GM18909 (cell line): ENCODE measurements at regions not wholly inside any gene's neighbourhood (a gene's known extent, or its start where the extent isn't known, plus 50 kb on each side); places are given as distances from the start of the nearest gene placed in this dataset.

Experiments
- ATAC-seq: cut with Tn5 transposase; IDR thresholded peaks from one replicate; pipeline ENCODE4 v1.9.1; 2021; ENCODE audit warnings: mild to moderate bottlenecking; ENCODE audit not compliant: unreplicated experiment, poor library complexity

DNA sequence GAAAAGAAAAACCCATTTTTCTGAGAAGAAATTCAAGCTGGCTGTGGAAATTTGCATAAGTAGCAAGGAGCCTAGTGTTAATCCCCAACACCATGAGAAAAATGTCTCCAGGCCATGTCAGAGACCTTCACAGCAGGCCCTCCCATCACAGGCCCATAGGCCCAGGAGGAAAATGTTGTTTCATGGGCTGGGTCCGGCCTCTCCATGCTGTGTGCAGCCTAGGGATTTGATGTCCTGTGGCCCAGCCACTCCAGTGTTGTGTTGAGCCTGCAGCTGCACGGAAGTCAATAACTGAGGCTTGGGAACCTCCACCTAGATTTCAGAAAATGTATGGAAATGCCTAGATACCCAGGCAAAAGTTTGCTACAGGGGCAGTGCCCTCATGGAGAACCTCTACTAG lies 432.2 kb downstream of the IPO8 start:
- ATAC-seq: no peak

DNA sequence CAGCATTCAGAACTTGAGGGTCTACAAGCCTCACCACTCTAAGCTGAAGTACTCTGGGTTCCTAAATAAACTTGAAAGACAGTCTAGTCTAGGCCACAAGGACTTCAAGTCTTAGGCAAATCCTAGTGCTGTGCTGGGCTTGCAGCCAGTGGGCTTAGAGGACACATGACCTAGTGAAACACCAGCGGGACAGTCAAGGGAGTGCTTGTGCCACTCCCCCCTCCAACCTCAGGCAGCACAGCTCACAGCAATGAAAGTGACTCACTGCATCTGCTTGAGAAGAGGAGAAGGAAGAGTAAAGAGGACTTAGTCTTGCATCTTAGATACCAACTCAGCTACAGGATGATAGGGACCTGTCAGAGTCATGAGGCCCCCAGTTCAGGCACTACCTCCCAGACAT lies 438.1 kb downstream of the IPO8 start:
- no peak for ATAC-seq

DNA sequence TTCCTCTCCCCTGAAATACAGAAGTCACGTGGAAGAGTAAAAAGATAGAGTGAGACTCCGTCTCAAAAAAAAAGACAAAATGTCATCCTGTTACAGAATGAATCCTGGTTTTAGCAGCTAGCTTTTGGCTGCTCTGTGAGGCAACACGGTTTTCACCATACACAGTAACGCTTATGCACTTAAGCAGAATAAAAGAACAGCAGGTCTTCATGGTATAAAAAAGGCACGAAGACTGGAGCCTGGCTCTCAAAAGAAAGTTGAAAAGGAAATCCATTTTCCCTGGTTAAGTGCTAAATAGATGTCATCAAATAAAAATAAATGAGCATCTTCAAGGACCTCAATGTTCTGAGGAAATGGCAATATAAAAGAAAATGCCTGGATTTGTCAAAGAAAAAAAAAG lies 444.1 kb downstream of the IPO8 start:
- ATAC-seq: no peak

DNA sequence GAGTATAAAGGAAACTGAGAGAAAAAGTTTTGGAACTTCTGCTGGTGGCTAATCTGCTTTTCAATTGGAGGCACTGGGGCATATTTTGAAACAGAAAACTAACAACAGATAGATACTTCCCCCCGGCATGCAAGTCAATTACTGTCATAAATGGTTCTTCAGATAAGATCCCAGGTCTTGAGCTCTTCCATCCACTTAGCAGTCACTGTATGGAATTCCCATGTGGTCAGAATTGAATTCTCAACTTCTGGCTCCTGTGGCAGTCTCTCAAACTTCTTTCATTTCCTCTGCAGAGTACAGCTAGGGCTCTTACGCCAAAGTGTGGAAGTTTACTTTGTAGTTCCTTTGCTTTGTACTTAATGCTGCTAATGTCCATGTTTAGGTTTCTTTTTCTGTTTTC lies 452.2 kb downstream of the IPO8 start:
- ATAC-seq: no peak

DNA sequence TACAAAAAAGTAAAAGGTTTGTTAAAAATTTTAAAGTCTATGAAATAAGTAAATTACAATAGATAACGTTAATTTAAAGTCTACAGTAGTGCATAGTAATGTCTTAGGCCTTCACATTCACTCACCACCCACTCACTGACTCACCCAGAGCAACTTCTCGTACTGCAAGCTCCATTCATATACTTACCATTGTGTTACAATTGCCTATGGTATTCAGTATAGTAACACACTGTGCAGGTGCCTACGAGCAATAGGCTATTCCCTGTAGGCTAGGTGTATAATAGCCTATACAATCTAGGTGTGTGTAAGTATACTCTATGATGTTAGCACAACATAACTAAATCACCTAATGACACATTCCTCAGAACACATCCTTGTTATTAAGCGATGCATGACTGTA lies 435.3 kb upstream of the TMTC1 start:
- ATAC-seq: no peak

DNA sequence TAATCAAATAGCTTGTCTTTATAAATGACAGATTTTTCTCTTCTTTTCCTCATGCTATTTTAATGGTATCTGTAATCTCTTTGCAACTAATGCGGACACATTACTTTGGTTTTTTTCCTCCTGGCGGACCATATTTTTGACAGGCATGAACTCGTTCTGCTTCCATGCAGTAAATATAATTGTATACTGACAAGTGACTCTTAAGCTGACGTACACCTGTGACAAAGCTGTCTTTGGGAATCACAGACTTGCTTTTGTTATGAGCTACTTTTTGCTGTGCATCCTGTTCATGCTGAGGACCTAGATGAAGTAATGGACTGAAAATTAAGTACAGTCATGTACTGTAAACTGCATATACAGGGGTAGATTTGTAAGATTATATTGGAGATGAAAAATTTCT lies 434.3 kb upstream of the TMTC1 start:
- no peak for ATAC-seq

DNA sequence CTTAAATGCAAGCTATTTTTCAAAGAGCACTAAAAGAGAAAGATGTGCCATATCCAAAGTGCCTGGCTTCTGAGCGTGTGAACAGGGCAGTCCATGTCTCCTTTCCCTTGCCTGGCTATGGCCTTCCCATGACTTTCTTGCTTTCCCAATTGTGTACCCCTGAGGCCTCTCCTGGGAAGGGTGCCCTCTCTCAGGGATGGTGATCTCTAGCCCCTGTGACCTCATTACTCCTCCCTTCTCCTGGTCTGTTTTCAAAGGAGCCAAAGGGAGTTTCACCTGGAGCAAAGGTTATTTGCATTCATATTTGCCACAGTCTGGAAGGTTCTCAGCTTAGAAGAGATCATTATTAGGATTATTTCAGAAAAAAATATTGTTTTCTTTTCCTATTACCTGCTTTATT lies 429.4 kb upstream of the TMTC1 start:
- ATAC-seq: no peak

DNA sequence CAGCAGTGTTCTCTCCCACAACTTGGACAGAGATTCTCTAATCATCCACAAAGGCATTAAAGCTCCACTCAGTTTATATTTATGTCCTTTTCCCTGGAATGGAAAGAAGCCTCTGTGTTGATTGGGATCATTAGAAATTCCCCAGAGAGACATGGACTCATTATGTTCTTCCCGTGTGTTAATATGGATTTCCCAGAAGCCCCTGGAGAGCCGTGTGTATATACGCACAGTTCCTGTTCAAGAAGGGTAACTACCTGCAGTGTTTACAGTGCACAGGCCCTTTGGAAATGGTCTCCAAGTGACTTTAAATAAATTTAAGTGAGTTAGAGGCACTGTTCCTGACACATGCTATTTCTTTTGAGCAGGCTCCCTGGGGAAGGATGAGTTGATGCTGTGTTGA lies 428.0 kb upstream of the TMTC1 start:
- no peak for ATAC-seq

DNA sequence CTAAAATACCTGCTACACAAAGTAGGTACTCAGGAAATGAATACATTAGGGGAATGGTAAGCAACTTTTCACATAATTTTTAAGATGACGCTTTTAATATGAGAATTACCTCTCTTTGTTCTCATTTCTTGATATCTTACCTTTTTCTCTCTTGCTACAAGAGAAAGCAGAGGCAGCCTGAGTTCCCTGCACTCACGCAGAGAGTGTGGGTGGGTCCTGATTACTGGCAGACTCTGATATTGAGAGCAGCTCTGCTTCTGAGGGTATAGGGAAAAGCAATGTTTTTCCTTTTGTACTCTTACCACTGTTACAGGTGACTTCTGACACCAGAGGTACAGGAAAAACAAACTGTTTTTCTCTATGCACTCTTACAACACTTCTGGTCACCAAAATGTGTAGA lies 420.2 kb upstream of the TMTC1 start:
- ATAC-seq: no peak

DNA sequence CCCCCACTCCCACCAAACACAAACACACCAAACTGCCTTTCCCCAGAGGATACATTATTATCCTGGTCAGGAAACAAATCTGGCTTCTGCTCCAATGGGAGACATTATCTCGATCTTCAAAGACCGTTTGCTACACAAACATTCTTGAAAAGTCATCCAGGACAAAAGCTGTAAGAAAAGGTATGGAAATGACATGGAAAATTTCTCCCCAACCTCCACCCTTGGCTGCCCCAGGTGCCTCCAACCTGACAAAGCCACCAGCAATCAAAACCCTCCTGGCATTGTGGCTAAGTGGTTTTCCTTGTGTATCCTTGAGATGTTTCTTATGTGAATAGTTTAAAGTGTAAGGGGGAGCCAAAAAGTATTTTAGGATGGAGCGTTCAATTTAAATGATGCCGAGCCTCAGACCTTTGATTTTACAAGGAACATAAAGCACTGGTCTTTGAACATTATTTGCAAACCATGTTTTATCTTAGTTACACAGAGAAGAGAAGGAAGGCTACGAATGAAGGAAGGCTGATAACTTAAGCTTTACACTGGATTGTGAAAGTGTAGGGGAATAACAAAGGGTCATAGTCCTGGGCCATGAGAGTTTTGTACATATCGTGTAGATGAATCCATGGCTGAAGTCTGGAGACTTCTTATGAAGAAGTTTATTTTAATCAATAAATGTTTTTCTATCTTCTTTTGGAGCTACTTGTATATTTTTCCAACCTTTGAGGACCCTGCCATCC lies 418.9 kb upstream of the TMTC1 start:
- ATAC-seq: no peak

DNA sequence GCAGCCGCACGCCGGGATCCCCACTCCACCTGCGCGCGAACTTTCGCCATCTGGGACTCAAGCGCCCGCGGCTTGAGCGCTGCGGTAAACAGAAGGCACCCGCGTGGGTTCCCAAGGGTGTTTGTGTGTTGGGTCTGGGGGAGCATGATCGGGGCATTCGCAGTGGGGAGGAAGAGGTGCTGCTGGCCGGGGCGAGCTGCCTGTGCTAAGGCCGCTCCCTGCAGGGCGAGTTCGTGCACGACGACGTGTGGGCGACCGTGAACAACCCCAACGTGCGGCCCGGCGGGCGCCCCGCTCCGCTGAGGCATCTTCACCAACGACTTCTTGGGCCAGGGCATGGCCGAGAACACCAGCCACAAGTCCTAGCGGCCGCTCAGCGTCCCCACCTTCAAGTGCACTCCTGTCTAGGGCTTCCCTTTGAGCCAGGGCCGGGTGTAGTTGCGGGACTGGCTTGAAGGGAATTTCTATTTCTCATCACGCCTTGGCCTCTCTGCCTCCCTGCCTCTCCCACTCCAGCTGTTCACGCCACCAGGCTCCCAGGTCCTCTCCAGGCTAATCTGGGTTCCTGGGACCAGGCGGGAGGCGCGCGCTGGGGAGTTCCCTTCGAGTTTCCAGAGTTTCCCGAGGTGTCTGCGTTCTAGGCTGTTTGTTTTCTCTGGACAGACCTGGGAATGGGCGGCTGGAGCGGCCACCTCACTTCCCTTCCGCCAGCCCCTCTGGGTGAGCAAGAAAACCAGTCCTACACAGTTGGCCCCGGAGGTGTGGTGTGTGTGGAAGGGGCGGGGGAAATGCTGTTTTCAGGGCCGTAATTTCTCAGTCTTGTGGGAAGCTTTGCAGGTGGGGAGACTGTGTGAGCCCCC lies 417.8 kb upstream of the TMTC1 start:
- ATAC-seq: no peak

DNA sequence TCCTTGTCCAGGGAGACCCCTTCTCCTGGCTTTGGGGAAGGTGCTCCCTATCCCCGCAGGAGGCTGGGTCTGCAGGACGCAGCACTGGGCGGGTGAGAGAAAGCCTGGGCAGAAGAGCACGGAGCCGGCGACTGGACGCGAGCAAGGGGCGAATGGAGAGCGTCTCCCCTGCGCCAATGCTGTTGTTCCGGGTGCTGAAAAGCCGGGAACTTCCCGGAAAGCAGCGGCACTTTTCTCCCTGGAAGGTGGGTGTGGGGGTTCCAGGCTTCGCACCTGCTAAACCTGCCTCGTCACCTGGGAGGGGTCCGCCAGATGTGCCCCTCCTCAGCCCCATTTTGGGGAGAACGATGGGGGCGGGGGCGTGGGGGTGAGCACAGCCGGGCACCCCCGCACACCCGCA lies 417.1 kb upstream of the TMTC1 start:
- ATAC-seq: no peak

DNA sequence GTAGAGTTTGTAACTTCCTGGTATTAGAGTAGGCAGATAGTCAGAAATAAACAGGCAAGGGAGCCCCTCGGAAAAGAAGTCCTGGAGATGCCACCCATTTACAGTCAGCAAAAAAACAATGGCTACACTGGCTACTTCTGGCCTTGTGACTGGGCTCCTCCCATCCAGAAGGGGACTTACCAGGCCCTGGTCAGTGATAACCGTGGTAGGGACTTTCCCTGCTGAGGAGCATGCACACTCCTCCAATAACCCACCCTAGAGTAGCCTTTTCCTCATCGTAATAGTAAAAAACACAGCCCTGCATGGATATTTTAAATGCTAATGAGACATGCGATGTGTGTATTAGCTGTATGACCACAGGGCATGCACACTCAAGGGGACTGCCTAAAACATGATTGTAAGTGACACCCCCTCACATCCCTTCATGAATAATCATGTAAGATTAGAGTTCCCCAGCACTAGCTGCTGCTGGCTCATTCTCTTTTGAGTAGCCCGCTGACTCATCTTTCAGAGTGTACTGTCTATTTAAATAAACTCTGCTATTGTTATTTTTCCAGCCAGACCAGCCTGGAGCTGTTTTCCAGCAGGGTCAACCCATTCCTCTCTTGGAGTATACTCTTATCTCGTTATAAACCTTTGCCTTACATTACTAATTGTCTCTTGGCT lies 413.8 kb upstream of the TMTC1 start:
- no peak for ATAC-seq

DNA sequence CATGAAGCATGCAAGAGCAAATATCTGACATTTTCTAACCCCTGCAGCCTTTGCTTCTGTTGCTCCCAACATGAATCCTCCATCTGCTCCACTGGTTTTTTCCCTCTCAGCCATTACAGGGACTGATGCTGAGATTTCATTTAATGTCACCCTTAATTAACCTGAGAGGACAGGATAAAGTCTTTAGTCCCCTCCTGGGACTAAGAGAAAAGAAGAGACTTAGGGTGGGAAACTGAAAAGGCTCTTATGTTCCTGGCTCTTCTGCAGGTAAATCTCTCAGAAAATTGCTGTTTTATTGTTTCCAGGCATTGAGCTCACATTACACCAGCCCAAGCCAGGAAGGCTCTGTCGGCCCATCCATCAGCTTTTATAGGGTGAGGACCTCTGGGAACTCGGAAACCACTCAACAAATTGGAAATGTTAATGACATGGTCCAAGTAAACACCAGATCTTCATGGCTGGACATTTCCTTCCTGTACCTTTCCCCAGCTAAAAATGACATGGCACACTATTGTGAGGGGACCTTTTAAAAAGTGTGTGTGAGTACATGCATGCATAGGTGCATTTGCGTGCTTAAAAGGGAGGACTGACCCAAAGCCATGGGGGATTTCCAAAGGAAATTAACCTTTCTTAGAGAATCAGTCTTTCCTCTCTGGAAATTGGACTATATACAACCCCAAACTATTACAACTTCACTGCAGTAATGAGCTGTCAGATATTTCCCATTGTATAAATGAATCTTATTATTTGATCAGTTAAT lies 408.1 kb upstream of the TMTC1 start:
- ATAC-seq: no peak

DNA sequence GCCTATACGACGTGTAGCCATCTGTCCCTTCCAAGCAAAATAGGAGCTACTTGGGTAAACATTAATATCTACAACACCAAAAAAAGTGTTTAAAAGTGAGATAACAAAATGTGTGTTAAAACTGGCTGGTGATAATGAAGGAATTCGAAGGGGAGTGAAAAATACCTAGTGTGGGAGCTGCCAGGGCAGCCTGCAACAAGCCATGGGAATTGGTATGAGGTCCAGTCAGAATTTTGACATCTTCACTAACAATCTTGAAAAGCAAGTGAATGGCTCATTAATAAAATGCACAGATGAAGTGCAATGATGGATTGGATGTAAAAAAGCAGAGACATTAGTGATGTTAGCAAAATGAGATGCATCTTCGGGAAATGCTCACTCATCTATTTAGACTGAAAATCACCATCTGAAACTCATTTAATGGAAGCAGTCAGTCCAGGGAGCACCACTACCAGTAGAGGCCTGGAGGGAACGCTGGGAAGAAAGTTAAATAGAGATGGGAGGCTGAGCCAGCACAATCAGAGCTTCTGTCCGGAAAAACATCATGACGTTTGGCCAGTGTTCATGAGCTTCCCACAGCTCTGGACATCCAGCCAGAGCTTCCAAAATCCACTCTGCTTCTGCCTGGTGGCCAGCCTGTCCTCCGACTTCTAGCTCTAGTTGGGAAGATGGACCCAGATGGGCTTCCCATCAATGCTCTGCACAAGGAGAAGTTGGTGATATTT lies 405.0 kb upstream of the TMTC1 start:
- ATAC-seq: no peak

DNA sequence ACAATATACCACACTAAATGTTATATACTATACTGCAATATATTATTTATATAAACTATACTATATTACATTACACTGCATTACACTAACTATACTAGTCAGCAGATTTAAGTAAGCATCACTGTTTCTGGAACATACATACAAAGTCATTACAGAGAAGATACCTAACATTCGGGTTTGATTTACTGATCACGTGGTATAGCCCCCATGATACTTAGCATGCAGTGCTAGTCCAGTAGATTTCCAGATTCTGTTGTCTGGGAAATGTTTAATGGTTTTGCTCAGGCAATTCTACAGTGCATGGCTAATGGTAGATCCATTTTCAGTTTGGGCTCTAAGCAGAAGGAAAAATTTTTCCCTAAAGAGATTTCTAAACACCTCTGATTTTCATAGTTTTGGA lies 403.7 kb upstream of the TMTC1 start:
- no peak for ATAC-seq

DNA sequence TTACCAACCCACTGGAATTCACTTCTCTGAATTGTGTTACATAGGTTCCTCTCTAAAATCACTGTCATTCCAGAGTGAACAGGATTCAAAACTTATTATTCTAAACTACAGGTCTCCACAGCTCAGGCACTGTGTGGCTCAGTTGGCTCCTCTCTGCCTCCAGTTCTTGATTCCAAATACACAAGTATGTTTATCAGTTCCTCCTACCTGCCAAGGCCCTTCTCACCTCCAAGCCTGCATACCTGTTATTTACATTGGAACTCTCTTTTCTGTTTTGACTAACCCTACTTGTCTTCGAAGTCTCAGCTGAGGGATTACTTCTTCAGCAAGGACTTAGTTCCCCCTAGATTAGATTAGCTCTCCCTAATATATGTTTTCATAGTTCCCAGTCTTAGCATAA lies 397.6 kb upstream of the TMTC1 start:
- ATAC-seq: no peak

DNA sequence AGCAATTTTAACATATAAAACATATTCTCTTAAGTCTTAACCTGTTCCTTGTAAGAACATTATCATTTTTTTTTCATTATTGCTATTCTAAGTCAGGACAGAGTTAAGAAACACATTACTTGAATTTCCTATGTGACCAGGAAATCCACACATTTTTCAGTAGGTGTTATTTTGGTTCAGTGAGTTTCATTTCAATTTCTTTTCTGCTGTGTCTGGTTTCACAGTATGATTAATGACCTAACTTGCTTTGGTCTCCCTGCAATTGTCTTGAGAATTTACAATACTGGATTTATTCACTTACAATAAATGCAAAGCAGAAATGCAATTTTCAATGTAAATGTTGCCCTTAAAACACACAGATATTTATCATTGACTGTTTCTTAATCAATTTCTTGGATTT lies 396.9 kb upstream of the TMTC1 start:
- no peak for ATAC-seq

DNA sequence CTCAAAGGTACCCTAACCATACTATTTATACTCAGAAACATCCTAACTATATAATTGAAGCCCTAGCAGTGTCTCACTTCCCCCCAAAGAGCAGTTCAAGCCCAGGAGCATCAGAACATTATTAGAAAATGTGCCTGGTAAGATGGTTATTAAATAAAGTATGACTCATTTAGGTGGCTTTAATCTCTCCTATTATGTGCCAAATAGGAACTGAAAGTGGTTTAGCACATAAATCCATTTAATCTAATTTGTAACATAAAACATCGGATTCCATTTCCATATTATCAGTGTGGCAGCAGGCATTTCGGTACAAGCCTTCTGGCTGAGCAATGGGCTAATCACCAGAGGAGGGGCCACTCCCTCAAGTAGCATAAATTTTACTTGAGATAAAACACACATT lies 395.2 kb upstream of the TMTC1 start:
- ATAC-seq: no peak
